Choroid plexus epithelial cell (primary cell): ENCODE measurements at regions not wholly inside any gene's neighbourhood (a gene's known extent, or its start where the extent isn't known, plus 50 kb on each side); places are given as distances from the start of the nearest gene placed in this dataset.

Experiments
- DNase-seq: peaks from one replicate; pipeline ENCODE4 v3.0.0-alpha.2; 2010; ENCODE audit warnings: low read depth
- H3K4me3 ChIP-seq: 2 replicates; pipeline ENCODE4 v1.5.1; 2011; ENCODE audit warnings: low read depth, mild to moderate bottlenecking, control low read depth, low read length, moderate library complexity
- TF ChIP-seq, protein P1 (sequence below): conservative IDR thresholded peaks from 2 replicates; pipeline ENCODE4 v1.5.1; 2011; ENCODE audit warnings: low read depth, mild to moderate bottlenecking, control low read depth, inconsistent platforms, low read length, moderate library complexity

DNA sequence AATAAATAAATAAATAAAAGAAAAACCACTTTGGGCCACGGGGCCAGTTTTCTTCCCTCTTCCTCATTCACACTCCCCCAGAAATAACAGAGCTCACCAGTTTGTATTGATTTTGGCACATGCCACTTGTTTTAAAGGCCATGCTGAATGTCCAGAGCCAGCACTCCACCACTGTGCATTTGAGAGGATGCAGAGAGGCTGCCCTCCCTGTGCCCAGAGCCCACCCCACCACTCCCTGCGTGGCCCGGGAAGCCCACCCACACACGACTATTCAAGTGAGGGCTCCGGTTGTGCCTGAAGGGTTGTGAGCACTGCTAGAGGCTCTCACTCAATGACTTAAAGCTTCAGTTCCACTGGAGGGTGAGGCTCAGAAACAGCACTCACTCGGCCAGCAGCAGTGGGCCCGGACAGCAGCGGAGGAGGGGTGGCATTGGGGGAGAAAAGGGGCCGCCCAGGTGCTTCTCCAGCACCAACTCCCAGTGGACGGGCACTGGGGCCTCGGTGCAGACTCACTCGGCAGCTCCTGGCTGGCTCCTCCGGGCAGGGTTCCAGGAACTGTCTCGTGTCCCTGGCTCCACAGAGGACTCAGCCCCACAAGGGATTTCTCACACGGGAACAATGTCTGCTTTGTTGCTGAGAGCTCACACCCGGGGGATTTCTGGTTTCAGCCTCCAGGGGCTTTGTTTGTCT is 112.7 kb downstream of the SHANK2 start:
- no peak for DNase-seq
- TF ChIP-seq, protein P1, sequence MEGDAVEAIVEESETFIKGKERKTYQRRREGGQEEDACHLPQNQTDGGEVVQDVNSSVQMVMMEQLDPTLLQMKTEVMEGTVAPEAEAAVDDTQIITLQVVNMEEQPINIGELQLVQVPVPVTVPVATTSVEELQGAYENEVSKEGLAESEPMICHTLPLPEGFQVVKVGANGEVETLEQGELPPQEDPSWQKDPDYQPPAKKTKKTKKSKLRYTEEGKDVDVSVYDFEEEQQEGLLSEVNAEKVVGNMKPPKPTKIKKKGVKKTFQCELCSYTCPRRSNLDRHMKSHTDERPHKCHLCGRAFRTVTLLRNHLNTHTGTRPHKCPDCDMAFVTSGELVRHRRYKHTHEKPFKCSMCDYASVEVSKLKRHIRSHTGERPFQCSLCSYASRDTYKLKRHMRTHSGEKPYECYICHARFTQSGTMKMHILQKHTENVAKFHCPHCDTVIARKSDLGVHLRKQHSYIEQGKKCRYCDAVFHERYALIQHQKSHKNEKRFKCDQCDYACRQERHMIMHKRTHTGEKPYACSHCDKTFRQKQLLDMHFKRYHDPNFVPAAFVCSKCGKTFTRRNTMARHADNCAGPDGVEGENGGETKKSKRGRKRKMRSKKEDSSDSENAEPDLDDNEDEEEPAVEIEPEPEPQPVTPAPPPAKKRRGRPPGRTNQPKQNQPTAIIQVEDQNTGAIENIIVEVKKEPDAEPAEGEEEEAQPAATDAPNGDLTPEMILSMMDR = no peak
- no peak overlapping the region for H3K4me3 ChIP-seq

DNA sequence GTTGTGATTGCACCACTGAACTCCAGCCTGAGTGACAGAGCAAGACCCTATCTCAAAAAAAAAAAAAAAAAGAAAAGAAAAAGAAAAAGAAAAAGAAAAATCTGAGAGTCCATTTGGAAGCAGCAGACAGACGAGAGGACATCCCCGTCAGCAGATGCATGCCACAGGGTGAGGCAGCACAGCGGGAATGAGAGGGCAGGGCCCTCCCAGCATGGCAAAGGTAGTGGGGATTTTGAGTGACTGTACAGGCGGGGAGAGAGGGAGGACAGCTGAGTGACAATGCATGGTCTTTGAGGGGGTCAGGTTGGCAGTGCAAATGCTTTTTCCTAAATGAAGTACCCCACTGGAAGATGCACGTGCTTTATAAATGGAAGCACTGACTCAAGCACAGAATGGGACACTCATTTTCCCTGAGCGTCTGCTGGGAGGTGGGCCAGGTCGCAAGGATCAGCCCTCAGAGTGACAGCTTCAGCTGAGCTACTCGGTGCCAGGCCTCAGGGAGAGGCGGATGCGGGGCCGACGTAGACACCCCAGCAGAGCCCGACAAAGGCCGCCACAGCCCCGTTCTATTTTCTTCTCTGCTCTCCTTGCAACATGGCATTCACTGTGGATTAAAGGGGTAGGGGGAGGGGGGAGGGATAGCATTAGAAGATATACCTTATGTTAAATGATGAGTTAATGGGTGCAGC is 113.5 kb downstream of the SHANK2 start:
- TF ChIP-seq, protein P1 = no peak
- no peak overlapping the region for H3K4me3 ChIP-seq
- no peak for DNase-seq

DNA sequence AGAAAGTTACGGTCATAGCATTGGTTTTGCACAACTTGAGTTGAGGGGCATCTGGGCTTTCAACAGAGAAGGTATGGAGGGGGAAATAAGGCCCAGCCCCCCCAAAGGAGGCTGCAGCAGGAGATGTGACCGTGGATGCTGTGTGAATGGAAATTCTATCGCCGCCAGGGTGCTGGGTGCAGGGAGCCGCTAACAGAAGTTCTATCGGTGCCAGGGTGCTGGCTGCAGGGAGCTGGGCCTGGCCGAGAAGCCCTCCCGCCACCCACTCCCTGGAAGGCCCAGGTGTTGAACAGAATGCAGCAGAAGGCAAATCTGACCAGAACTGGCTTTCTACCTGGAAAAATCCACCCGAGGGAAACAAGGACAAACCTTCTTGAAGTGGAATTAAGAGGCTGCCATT is 115.0 kb downstream of the SHANK2 start:
- no peak overlapping the region for H3K4me3 ChIP-seq
- TF ChIP-seq, protein P1 = no peak
- no peak for DNase-seq

DNA sequence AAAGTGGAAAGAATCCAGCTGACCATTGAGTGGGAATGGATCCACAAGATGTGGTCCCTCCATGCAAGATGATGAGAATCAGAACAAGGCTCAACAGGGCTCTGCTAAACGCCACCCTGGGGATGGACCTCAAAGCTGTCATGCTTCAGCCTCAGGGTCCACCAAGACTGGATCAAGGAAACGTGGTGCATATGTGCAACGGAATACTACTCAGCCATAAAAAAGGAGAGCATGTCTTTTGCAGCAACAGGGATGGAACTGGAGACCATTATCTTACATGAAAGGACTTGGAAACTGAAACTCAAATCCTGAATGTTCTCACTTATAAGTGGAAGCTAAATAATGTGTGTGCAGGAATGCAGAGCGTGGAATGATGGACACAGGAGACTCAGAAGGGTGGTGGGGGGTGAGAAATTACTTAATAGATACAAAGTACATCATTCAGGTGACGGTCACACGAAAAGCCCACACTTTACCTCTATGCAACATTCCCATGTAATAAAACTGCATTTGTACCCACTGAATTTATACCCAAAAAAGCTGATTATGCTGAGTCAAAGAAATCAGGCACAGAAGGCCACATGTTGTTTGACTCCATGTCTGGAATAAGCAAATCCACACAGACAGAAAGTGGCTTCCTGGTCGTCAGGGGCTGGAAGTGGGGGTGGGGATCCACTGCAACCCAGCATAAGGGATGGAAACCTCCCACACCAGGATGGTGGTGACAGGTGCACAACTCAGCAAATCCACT is 116.1 kb downstream of the SHANK2 start:
- H3K4me3 ChIP-seq = no peak overlapping the region
- DNase-seq = no peak
- TF ChIP-seq, protein P1 = no peak

DNA sequence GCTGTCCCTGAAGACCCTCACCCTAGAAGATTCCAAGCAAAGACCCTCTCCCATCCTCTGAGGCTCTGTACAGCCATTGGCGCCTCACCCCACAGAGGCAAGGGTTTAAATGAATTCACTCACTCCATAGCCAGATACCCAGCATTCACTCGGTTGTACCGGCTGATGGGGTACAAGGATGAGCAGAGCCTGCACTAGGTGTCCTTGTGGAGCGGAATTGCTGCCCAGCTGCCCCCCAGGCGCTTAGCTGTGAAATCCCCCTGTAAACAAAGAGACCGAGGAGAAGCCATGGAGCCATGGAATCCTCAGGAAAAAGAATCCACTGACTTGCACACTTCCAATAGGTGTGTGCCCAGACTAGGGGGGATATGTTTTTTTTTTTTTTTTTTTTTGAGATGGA is 117.3 kb downstream of the SHANK2 start:
- TF ChIP-seq, protein P1 = no peak
- H3K4me3 ChIP-seq = no peak overlapping the region
- no peak for DNase-seq

DNA sequence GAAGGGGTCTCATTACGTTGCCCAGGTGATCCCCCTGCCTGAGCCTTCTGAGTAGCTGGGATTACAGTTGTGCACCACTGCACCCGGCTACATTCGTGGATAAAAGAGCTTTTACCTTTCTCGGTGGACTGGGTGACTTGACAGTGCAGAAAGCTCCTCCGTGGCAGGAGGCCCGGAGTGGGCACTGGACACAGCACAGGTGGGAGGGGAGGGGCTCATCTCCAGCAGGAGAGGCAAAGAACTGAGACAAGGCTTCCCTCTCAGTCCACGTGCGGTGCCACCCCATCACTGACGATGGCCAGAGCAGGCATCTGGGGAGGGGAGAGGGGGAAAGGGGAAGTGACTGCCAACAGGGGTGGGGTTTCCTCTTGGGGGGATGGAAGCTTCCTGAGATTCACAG is 118.4 kb downstream of the SHANK2 start:
- TF ChIP-seq, protein P1 = no peak
- no peak for DNase-seq
- no peak overlapping the region for H3K4me3 ChIP-seq
